ENCODE measurements at regions not wholly inside any gene's neighbourhood (a gene's known extent, or its start where the extent isn't known, plus 50 kb on each side); places are given as distances from the start of the nearest gene placed in this dataset.

GRCh38 chr6:126461045-126461444 is 121.1 kb downstream of the CENPW start:
- POLR2A ChIA-PET: no interaction called here
- no peak for DNase-seq (ENCODE audit: low read depth, low spot score)
- CTCF ChIA-PET: no interaction called here

GRCh38 chr6:126464245-126464644 is 124.3 kb downstream of the CENPW start:
- TF ChIP-seq, protein P1, sequence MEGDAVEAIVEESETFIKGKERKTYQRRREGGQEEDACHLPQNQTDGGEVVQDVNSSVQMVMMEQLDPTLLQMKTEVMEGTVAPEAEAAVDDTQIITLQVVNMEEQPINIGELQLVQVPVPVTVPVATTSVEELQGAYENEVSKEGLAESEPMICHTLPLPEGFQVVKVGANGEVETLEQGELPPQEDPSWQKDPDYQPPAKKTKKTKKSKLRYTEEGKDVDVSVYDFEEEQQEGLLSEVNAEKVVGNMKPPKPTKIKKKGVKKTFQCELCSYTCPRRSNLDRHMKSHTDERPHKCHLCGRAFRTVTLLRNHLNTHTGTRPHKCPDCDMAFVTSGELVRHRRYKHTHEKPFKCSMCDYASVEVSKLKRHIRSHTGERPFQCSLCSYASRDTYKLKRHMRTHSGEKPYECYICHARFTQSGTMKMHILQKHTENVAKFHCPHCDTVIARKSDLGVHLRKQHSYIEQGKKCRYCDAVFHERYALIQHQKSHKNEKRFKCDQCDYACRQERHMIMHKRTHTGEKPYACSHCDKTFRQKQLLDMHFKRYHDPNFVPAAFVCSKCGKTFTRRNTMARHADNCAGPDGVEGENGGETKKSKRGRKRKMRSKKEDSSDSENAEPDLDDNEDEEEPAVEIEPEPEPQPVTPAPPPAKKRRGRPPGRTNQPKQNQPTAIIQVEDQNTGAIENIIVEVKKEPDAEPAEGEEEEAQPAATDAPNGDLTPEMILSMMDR (IDR thresholded peaks at IDR 0.05; ENCODE audit: insufficient read depth, low read length, missing control alignments): no peak
- no peak for DNase-seq (ENCODE audit: low read depth, low spot score)
- ChIA-PET POLR2A (no interaction called here), CTCF (no interaction called here)
- no peak overlapping the region for H3K4me3 ChIP-seq (ENCODE audit: low read depth, low read length)

More at GRCh38 chr6:126461045-126461444, 121.1 kb downstream of the CENPW start:
- TF ChIP-seq, protein P1 (IDR thresholded peaks at IDR 0.05; ENCODE audit: insufficient read depth, low read length, missing control alignments): no peak
- no peak overlapping the region for H3K4me3 ChIP-seq (ENCODE audit: low read depth, low read length)

DNA sequence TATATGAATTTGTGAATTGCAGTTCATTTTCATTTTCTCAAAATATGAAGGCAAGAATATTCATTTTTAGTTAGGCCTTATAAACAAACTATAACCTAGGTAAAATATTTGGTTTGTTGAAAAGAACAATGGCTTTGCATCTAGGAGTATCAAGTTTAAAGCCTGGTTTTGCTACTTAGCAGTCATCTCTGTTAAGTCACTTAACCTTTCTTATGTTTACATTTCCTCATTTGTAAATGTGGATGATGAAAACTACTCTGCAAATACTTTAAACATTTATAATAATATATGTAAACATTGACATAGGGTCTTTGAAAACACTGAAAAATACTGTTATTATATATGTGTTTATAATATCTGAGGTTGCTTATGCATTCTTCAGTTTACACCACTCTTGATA is 135.5 kb downstream of the CENPW start:
- no peak overlapping the region for H3K4me3 ChIP-seq (ENCODE audit: low read depth, low read length)
- no peak for DNase-seq (ENCODE audit: low read depth, low spot score)
- TF ChIP-seq, protein P1 (IDR thresholded peaks at IDR 0.05; ENCODE audit: insufficient read depth, low read length, missing control alignments): no peak
- POLR2A ChIA-PET: no interaction called here
- CTCF ChIA-PET: no interaction called here

- no peak for DNase-seq (ENCODE audit: low read depth, low spot score)
- ChIA-PET POLR2A (no interaction called here), CTCF (no interaction called here)
- no peak overlapping the region for H3K4me3 ChIP-seq (ENCODE audit: low read depth, low read length)
- TF ChIP-seq, protein P1 (IDR thresholded peaks at IDR 0.05; ENCODE audit: insufficient read depth, low read length, missing control alignments): no peak
Observed at GRCh38 chr6:126477678-126478077, 137.8 kb downstream of the CENPW start.

GRCh38 chr6:126480268-126480667 is 140.4 kb downstream of the CENPW start:
- no peak overlapping the region for H3K4me3 ChIP-seq (ENCODE audit: low read depth, low read length)
- CTCF ChIA-PET: no interaction called here
- DNase-seq (ENCODE audit: low read depth, low spot score): no peak
- POLR2A ChIA-PET: no interaction called here
- TF ChIP-seq, protein P1 (IDR thresholded peaks at IDR 0.05; ENCODE audit: insufficient read depth, low read length, missing control alignments): no peak

DNA sequence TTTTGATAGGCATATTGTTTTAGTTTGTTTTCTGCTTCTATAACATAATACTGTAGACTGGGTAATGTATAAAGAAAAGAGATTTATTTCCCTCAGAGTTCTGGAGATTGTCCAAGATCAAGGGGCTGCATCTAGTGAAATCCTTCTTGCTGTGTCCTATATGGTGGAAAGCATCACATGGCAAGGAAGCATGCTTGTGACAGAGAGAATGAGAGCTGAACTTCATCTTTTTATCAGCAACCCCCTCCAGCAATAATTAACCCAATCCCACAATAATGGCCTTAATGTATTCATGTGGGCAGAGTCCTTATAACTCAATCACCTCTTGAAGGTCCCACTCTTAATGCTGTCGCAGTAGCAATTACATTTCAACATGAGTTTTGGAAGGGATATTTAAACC is 141.4 kb downstream of the CENPW start:
- ChIA-PET CTCF (no interaction called here), POLR2A (no interaction called here)
- TF ChIP-seq, protein P1 (IDR thresholded peaks at IDR 0.05; ENCODE audit: insufficient read depth, low read length, missing control alignments): no peak
- no peak overlapping the region for H3K4me3 ChIP-seq (ENCODE audit: low read depth, low read length)
- no peak for DNase-seq (ENCODE audit: low read depth, low spot score)
